ENCODE measurements at regions not wholly inside any gene's neighbourhood (a gene's known extent, or its start where the extent isn't known, plus 50 kb on each side); places are given as distances from the start of the nearest gene placed in this dataset.

- TF ChIP-seq CTCF (conservative IDR thresholded peaks at IDR 0.05; ENCODE audit: low read depth, low read length): no peak
Measured at GRCh38 chr10:111885046-111885445, 298.5 kb downstream of the GPAM start.

GRCh38 chr10:111885919-111886318, 297.6 kb downstream of the GPAM start:
- H3K27me3 ChIP-seq (ENCODE audit: insufficient read depth, low read depth): no peaks in the 10 kb centered on the region
- H3K4me2 ChIP-seq: no peak overlapping the region
- no peaks in the 10 kb centered on the region for H3K79me2 ChIP-seq (ENCODE audit: insufficient read depth, low read depth)
- no peak for TF ChIP-seq CTCF (conservative IDR thresholded peaks at IDR 0.05; ENCODE audit: low read depth, low read length)
- no peaks in the 10 kb centered on the region for H4K20me1 ChIP-seq (ENCODE audit: insufficient read depth)
- no peaks in the 10 kb centered on the region for H3K4me1 ChIP-seq (ENCODE audit: low read depth, poor library complexity, severe bottlenecking)
- H3K27ac ChIP-seq: no peak overlapping the region
- H3K4me3 ChIP-seq (IDR thresholded peaks at IDR 0.05; ENCODE audit: insufficient read depth, low read depth, low read length): no peak overlapping the region
- no peak overlapping the region for H3K9ac ChIP-seq
- H2AFZ ChIP-seq (ENCODE audit: low read depth): no peak overlapping the region
- no peaks in the 10 kb centered on the region for H3K36me3 ChIP-seq (ENCODE audit: insufficient read depth)

More at GRCh38 chr10:111885046-111885445, 298.5 kb downstream of the GPAM start:
- no peak overlapping the region for H3K4me2 ChIP-seq
- no peaks in the 10 kb centered on the region for H3K27me3 ChIP-seq (ENCODE audit: insufficient read depth, low read depth)
- no peaks in the 10 kb centered on the region for H3K36me3 ChIP-seq (ENCODE audit: insufficient read depth)
- no peaks in the 10 kb centered on the region for H3K4me1 ChIP-seq (ENCODE audit: low read depth, poor library complexity, severe bottlenecking)
- H3K79me2 ChIP-seq (ENCODE audit: insufficient read depth, low read depth): no peaks in the 10 kb centered on the region
- no peak overlapping the region for H2AFZ ChIP-seq (ENCODE audit: low read depth)
- no peak overlapping the region for H3K9ac ChIP-seq
- no peak overlapping the region for H3K4me3 ChIP-seq (IDR thresholded peaks at IDR 0.05; ENCODE audit: insufficient read depth, low read depth, low read length)
- H3K27ac ChIP-seq: no peak overlapping the region
- H4K20me1 ChIP-seq (ENCODE audit: insufficient read depth): no peaks in the 10 kb centered on the region

GRCh38 chr10:111887266-111887665, 296.3 kb downstream of the GPAM start:
- Histone ChIP-seq H3K9ac (no peak overlapping the region), H3K4me1 (ENCODE audit: low read depth, poor library complexity, severe bottlenecking) (no peaks in the 10 kb centered on the region), H3K27ac (no peak overlapping the region), H4K20me1 (ENCODE audit: insufficient read depth) (no peaks in the 10 kb centered on the region), H3K4me3 (IDR thresholded peaks at IDR 0.05; ENCODE audit: insufficient read depth, low read depth, low read length) (no peak overlapping the region), H2AFZ (ENCODE audit: low read depth) (no peak overlapping the region), H3K27me3 (ENCODE audit: insufficient read depth, low read depth) (no peaks in the 10 kb centered on the region), H3K36me3 (ENCODE audit: insufficient read depth) (no peaks in the 10 kb centered on the region), H3K4me2 (no peak overlapping the region), H3K79me2 (ENCODE audit: insufficient read depth, low read depth) (no peaks in the 10 kb centered on the region)
- TF ChIP-seq CTCF (conservative IDR thresholded peaks at IDR 0.05; ENCODE audit: low read depth, low read length): no peak

- Histone ChIP-seq H3K27ac (no peak overlapping the region), H3K4me2 (no peak overlapping the region), H4K20me1 (ENCODE audit: insufficient read depth) (no peaks in the 10 kb centered on the region), H3K36me3 (ENCODE audit: insufficient read depth) (no peaks in the 10 kb centered on the region), H3K27me3 (ENCODE audit: insufficient read depth, low read depth) (no peaks in the 10 kb centered on the region), H3K4me3 (IDR thresholded peaks at IDR 0.05; ENCODE audit: insufficient read depth, low read depth, low read length) (no peak overlapping the region), H3K79me2 (ENCODE audit: insufficient read depth, low read depth) (no peaks in the 10 kb centered on the region), H2AFZ (ENCODE audit: low read depth) (no peak overlapping the region), H3K4me1 (ENCODE audit: low read depth, poor library complexity, severe bottlenecking) (no peaks in the 10 kb centered on the region), H3K9ac (no peak overlapping the region)
- TF ChIP-seq CTCF (conservative IDR thresholded peaks at IDR 0.05; ENCODE audit: low read depth, low read length): no peak
Measured at GRCh38 chr10:111890046-111890445, 293.5 kb downstream of the GPAM start.

All from KMS-11 (cell line).